ENCODE measurements at regions not wholly inside any gene's neighbourhood (a gene's known extent, or its start where the extent isn't known, plus 50 kb on each side); places are given as distances from the start of the nearest gene placed in this dataset.

- ATAC-seq, result no peak
- TF ChIP-seq BACH2 (CRISPR knock-in tag; IDR thresholded peaks at IDR 0.05; ENCODE audit: borderline replicate concordance) (no peak), TOX (CRISPR knock-in tag; IDR thresholded peaks at IDR 0.05; ENCODE audit: borderline replicate concordance) (no peak), PPARA (CRISPR knock-in tag; IDR thresholded peaks at IDR 0.05; ENCODE audit: borderline replicate concordance) (no peak), ZNF565 (CRISPR knock-in tag; conservative IDR thresholded peaks at IDR 0.05; ENCODE audit: low read depth) (no peak), TSHZ2 (CRISPR knock-in tag; IDR thresholded peaks at IDR 0.05) (no peak), ARNTL (CRISPR knock-in tag; IDR thresholded peaks at IDR 0.05; ENCODE audit: borderline replicate concordance, low read depth) (no peak), TCF4 (CRISPR knock-in tag; IDR thresholded peaks at IDR 0.05; ENCODE audit: borderline replicate concordance) (no peak), SNAI2 (CRISPR knock-in tag; IDR thresholded peaks at IDR 0.05) (no peak), OSR1 (CRISPR knock-in tag; IDR thresholded peaks at IDR 0.05) (no peak), ZNF70 (CRISPR knock-in tag; IDR thresholded peaks at IDR 0.05) (no peak), POU6F1 (CRISPR knock-in tag; IDR thresholded peaks at IDR 0.05; ENCODE audit: borderline replicate concordance, low read depth) (no peak), CSRNP3 (CRISPR knock-in tag; IDR thresholded peaks at IDR 0.05) (no peak), GLIS3 (CRISPR knock-in tag; IDR thresholded peaks at IDR 0.05) (no peak), PATZ1 (CRISPR knock-in tag; IDR thresholded peaks at IDR 0.05; ENCODE audit: borderline replicate concordance) (no peak), ESRRG (CRISPR knock-in tag; IDR thresholded peaks at IDR 0.05) (no peak), RARB (CRISPR knock-in tag; IDR thresholded peaks at IDR 0.05) (no peak)
Observed at GRCh38 chr2:18136881-18137475, 258.5 kb downstream of the KCNS3 start.

- TF ChIP-seq CSDC2 (CRISPR knock-in tag; IDR thresholded peaks at IDR 0.05) (no peak), CREB5 (CRISPR knock-in tag; IDR thresholded peaks at IDR 0.05; ENCODE audit: low read depth) (no peak), ZC3H10 (CRISPR knock-in tag; IDR thresholded peaks at IDR 0.05) (no peak), OSR1 (CRISPR knock-in tag; IDR thresholded peaks at IDR 0.05) (no peak), ZNF8 (CRISPR knock-in tag; IDR thresholded peaks at IDR 0.05) (no peak), TCF4 (CRISPR knock-in tag; IDR thresholded peaks at IDR 0.05; ENCODE audit: borderline replicate concordance) (no peak)
- no peak for ATAC-seq
Observed at GRCh38 chr2:18133310-18133709, 254.8 kb downstream of the KCNS3 start.

- no peak for ATAC-seq
- no peak for TF ChIP-seq CSRNP3 (CRISPR knock-in tag; IDR thresholded peaks at IDR 0.05)
- TF ChIP-seq GLIS3 (CRISPR knock-in tag; IDR thresholded peaks at IDR 0.05), result no peak
- no peak for TF ChIP-seq OSR1 (CRISPR knock-in tag; IDR thresholded peaks at IDR 0.05)
- TF ChIP-seq CSDC2 (CRISPR knock-in tag; IDR thresholded peaks at IDR 0.05), result no peak
- TF ChIP-seq ISL1 (CRISPR knock-in tag; IDR thresholded peaks at IDR 0.05), result no peak
- no peak for TF ChIP-seq ESRRG (CRISPR knock-in tag; IDR thresholded peaks at IDR 0.05)
- no peak for TF ChIP-seq ZC3H10 (CRISPR knock-in tag; IDR thresholded peaks at IDR 0.05)
- TF ChIP-seq BACH2 (CRISPR knock-in tag; IDR thresholded peaks at IDR 0.05; ENCODE audit: borderline replicate concordance), result no peak
- no peak for TF ChIP-seq SNAI2 (CRISPR knock-in tag; IDR thresholded peaks at IDR 0.05)
- TF ChIP-seq PPARA (CRISPR knock-in tag; IDR thresholded peaks at IDR 0.05; ENCODE audit: borderline replicate concordance), result no peak
Observed at GRCh38 chr2:18132697-18133096, 254.2 kb downstream of the KCNS3 start.
